K562 (cell line): ENCODE measurements at regions not wholly inside any gene's neighbourhood (a gene's known extent, or its start where the extent isn't known, plus 50 kb on each side); places are given as distances from the start of the nearest gene placed in this dataset.
"Not testable (repeated sequence)": the region's sequence is repeated elsewhere in the genome, so short reads cannot be mapped to it uniquely, and the experiment has no call there.

Source experiments
- CC2D1A ChIP-seq: fragments of 450-650 bp; IDR thresholded peaks from 2 replicates; pipeline ENCODE4 v1.6.1; 2017; ENCODE audit warnings: mild to moderate bottlenecking
- CTCF ChIP-seq, 3 experiments: IDR thresholded peaks in 2 of 3; conservative IDR thresholded peaks in 1 of 3; 2 replicates each; pipeline ENCODE4 v1.5.1; 2011 to 2012; ENCODE audit warnings: low read length in 3 of 3, mild to moderate bottlenecking in 3 of 3, control low read depth in 2 of 3, improper control_type of control experiment in 1 of 3, inconsistent platforms in 1 of 3, low read depth in 1 of 3, mixed read lengths in 1 of 3, moderate library complexity in 1 of 3; ENCODE audit not compliant: insufficient read depth in 2 of 3
- ELK1 ChIP-seq: sonication (generic); formaldehyde crosslinking; IDR thresholded peaks from 2 replicates; pipeline ENCODE4 v1.8.1; 2022; ENCODE audit warnings: missing genetic modification reagents
- ESRRB ChIP-seq: fragments of 250-450 bp; sonication (Bioruptor Pico); IDR thresholded peaks from 2 replicates; pipeline ENCODE4 v1.5.0; 2020; ENCODE audit warnings: mild to moderate bottlenecking, moderate library complexity, borderline replicate concordance
- MTA2 ChIP-seq: fragments of 450-650 bp; IDR thresholded peaks from 2 replicates; pipeline ENCODE4 v1.6.1; 2016; ENCODE audit warnings: low read depth
- RNF2 ChIP-seq: sonication (generic); IDR thresholded peaks from 2 replicates; pipeline ENCODE4 v1.6.1; 2016
- SIN3A ChIP-seq, 2 experiments: fragments of 150-350 bp in 1 of 2; IDR thresholded peaks; 2 replicates each; pipeline ENCODE4 v1.6.1; 2011 to 2016; ENCODE audit warnings: borderline replicate concordance in 2 of 2, low read depth in 2 of 2, low read length in 2 of 2, mild to moderate bottlenecking in 2 of 2, moderate library complexity in 2 of 2; ENCODE audit not compliant: control insufficient read depth in 1 of 2
- SP1 ChIP-seq: sonication (generic); formaldehyde crosslinking; IDR thresholded peaks from 2 replicates; pipeline ENCODE4 v1.8.1; 2022; ENCODE audit warnings: mild to moderate bottlenecking, missing genetic modification reagents
- ZBTB26 ChIP-seq: fragments of 450-650 bp; formaldehyde crosslinking; IDR thresholded peaks from 2 replicates; pipeline ENCODE4 v1.4.0; 2022; ENCODE audit warnings: missing genetic modification characterization
- ZNF778 ChIP-seq: fragments of 450-650 bp; formaldehyde crosslinking; IDR thresholded peaks from 2 replicates; pipeline ENCODE4 v1.4.0; 2020; ENCODE audit warnings: mild to moderate bottlenecking, moderate library complexity

- TF ChIP-seq SIN3A (IDR thresholded peaks at IDR 0.05; ENCODE audit: borderline replicate concordance in 2 of 2, control insufficient read depth in 1 of 2, low read depth in 2 of 2, low read length in 2 of 2); CTCF (IDR thresholded peaks at IDR 0.05 in 2 of 3, conservative IDR thresholded peaks at IDR 0.05 in 1 of 3; ENCODE audit: insufficient read depth in 2 of 3, low read depth in 1 of 3, low read length in 3 of 3); CC2D1A; SP1 (CRISPR knock-in tag); ZNF778 (CRISPR knock-in tag); ZBTB26; MTA2; RNF2; ESRRB; ELK1: not testable (repeated sequence)
Measured at GRCh38 chr2:111514138-111514537, 369.9 kb downstream of the ANAPC1 start.
